ENCODE measurements at regions not wholly inside any gene's neighbourhood (a gene's known extent, or its start where the extent isn't known, plus 50 kb on each side); places are given as distances from the start of the nearest gene placed in this dataset.
A peak's percentile ranks its signal among the peaks of the same experiment; 100 is the strongest.

DNA sequence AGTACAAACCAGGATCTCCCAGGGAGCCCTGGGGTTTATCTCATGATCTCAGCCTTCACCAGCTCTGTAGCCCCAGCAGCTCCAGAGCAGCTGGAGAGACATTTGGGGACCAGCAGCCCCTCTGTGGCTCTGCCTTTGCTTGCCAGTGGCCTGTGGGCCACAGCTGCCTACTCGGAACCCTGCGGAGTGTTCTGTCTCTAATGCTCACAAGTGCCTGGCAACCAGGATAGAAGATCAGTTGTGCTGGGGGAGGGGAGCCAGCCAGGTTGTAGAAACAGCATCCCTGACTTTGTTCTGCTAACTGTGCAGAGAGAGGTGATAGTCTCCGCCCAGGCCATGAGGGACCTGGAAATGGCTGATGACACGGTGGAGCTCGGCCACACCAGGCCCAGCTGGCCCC, 50.9 kb upstream of the KCNJ15 start:
- peak; percentile 53 for DNase-seq

DNA sequence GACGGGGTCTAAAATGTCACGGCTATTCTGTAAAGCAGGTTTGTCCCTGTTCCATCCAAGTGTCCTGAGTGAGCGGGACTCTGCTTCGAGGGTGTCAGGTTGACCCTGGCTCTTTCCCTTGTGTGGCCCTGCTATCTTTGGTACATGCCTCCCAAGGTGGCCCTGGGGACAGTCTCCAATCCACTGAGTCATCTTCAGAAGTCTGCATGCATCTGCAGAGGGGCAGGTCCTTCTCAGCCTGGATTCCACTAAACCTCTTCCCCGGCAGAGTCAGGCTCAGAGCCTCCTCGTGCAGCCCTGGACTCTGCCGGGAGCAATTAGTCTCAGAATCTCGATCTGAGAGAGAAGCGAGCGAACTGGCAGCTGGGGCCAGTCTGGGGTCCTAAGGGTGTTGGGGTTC, 50.1 kb upstream of the KCNJ15 start:
- DNase-seq, result no peak

Measured in eye (tissue), 1 donor.